IMR-90 (cell line): ENCODE measurements at regions not wholly inside any gene's neighbourhood (a gene's known extent, or its start where the extent isn't known, plus 50 kb on each side); places are given as distances from the start of the nearest gene placed in this dataset.

ENCODE experiments used
- CTCF ChIP-seq: conservative IDR thresholded peaks from 2 replicates; pipeline ENCODE4 v1.5.1; 2012; ENCODE audit warnings: mild to moderate bottlenecking, low read depth, low read length, improper control_type of control experiment
- MXI1 ChIP-seq: IDR thresholded peaks from 2 replicates; pipeline ENCODE4 v1.6.1; 2012; ENCODE audit warnings: low read depth, mild to moderate bottlenecking, low read length, moderate library complexity, borderline replicate concordance
- POLR2A ChIP-seq: IDR thresholded peaks from 2 replicates; pipeline ENCODE4 v1.6.1; 2012; ENCODE audit warnings: mild to moderate bottlenecking, low read depth, low read length
- RFX5 ChIP-seq: IDR thresholded peaks from 2 replicates; pipeline ENCODE4 v1.8.0; 2012; ENCODE audit warnings: low read depth, mild to moderate bottlenecking, low read length, moderate library complexity
- SMC3 ChIP-seq: fragments of 150-350 bp; IDR thresholded peaks from 2 replicates; pipeline ENCODE4 v1.6.1; 2016; ENCODE audit warnings: low read depth, mild to moderate bottlenecking, antibody characterized with exemption, low read length, moderate library complexity
- TF ChIP-seq, protein P1 (sequence below): fragments of 150-350 bp; IDR thresholded peaks from 2 replicates; pipeline ENCODE4 v1.6.1; 2017; ENCODE audit warnings: mild to moderate bottlenecking, antibody characterized with exemption, low read length, low read depth

DNA sequence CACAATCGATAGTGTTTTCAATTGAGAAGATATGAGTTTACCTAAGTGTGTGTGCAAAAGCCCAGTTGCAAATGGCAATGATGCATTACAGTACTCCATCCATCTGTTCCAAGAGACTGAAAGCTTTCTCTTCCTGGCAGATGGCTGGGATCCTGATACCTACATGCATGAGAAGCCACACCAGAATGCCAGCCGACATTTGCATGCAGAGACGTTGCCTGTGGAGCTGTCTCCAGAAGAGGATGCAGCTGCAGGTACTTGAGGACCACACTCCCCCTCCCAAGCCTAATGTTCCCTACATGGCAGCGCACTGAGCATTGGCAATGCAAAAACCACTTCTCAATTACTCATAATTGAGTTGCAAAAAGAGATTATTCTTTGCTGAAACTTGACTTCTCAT is 332.1 kb downstream of the WDR11 start:
- no peak for TF ChIP-seq CTCF
- TF ChIP-seq RFX5: no peak
- no peak for TF ChIP-seq POLR2A
- no peak for TF ChIP-seq MXI1
- TF ChIP-seq, protein P1, sequence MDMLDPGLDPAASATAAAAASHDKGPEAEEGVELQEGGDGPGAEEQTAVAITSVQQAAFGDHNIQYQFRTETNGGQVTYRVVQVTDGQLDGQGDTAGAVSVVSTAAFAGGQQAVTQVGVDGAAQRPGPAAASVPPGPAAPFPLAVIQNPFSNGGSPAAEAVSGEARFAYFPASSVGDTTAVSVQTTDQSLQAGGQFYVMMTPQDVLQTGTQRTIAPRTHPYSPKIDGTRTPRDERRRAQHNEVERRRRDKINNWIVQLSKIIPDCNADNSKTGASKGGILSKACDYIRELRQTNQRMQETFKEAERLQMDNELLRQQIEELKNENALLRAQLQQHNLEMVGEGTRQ: no peak
- TF ChIP-seq SMC3: no peak
